GM18867 (cell line): ENCODE measurements at regions not wholly inside any gene's neighbourhood (a gene's known extent, or its start where the extent isn't known, plus 50 kb on each side); places are given as distances from the start of the nearest gene placed in this dataset.
"Not testable (repeated sequence)": the region's sequence is repeated elsewhere in the genome, so short reads cannot be mapped to it uniquely, and the experiment has no call there.

Experiments
- ATAC-seq: cut with Tn5 transposase; IDR thresholded peaks from one replicate; pipeline ENCODE4 v1.9.1; 2021; ENCODE audit warnings: mild to moderate bottlenecking, moderate library complexity; ENCODE audit not compliant: unreplicated experiment

- ATAC-seq = no peak
Observed at GRCh38 chr4:23117826-23118225, 425.1 kb downstream of the GBA3 start.

- no peak for ATAC-seq
Observed at GRCh38 chr4:23114538-23114937, 421.8 kb downstream of the GBA3 start.

- no peak for ATAC-seq
Observed at GRCh38 chr4:23113104-23113503, 420.4 kb downstream of the GBA3 start.

GRCh38 chr4:23106516-23106915 lies 413.8 kb downstream of the GBA3 start:
- ATAC-seq = no peak

GRCh38 chr4:23105759-23106370 lies 413.1 kb downstream of the GBA3 start:
- no peak for ATAC-seq

- no peak for ATAC-seq
Observed at GRCh38 chr4:23097251-23097650, 404.5 kb downstream of the GBA3 start.

GRCh38 chr4:23091711-23092110 lies 399.0 kb downstream of the GBA3 start:
- ATAC-seq = no peak

GRCh38 chr4:23085249-23085568 lies 392.5 kb downstream of the GBA3 start:
- ATAC-seq = no peak

- no peak for ATAC-seq
Observed at GRCh38 chr4:23084559-23085248, 392.0 kb downstream of the GBA3 start.

- ATAC-seq = no peak
Observed at GRCh38 chr4:23083391-23083790, 390.7 kb downstream of the GBA3 start.

GRCh38 chr4:23080171-23080570 lies 387.4 kb downstream of the GBA3 start:
- not testable (repeated sequence) for ATAC-seq

GRCh38 chr4:23070848-23071570 lies 378.3 kb downstream of the GBA3 start:
- ATAC-seq = no peak

GRCh38 chr4:23068756-23069155 lies 376.0 kb downstream of the GBA3 start:
- no peak for ATAC-seq

- ATAC-seq = no peak
Observed at GRCh38 chr4:23068287-23068686, 375.6 kb downstream of the GBA3 start.

GRCh38 chr4:23062188-23062587 lies 369.5 kb downstream of the GBA3 start:
- ATAC-seq = no peak

- no peak for ATAC-seq
Observed at GRCh38 chr4:23061431-23061830, 368.7 kb downstream of the GBA3 start.

- ATAC-seq = no peak
Observed at GRCh38 chr4:23060776-23061175, 368.0 kb downstream of the GBA3 start.

GRCh38 chr4:23058165-23058776 lies 365.5 kb downstream of the GBA3 start:
- ATAC-seq = no peak

- ATAC-seq = no peak
Observed at GRCh38 chr4:23041501-23041900, 348.8 kb downstream of the GBA3 start.

- no peak for ATAC-seq
Observed at GRCh38 chr4:23040539-23040938, 347.8 kb downstream of the GBA3 start.

- no peak for ATAC-seq
Observed at GRCh38 chr4:23039818-23040217, 347.1 kb downstream of the GBA3 start.
